Ishikawa (cell line): ENCODE measurements at regions not wholly inside any gene's neighbourhood (a gene's known extent, or its start where the extent isn't known, plus 50 kb on each side); places are given as distances from the start of the nearest gene placed in this dataset.

Source experiments
- CEBPB ChIP-seq: IDR thresholded peaks from 2 replicates; pipeline ENCODE4 v1.6.1; 2012
- CREB1 ChIP-seq: IDR thresholded peaks from 2 replicates; pipeline ENCODE4 v1.6.1; 2012; ENCODE audit warnings: low read depth
- EGR1 ChIP-seq: IDR thresholded peaks from 2 replicates; pipeline ENCODE4 v1.6.1; 2012
- EP300 ChIP-seq: IDR thresholded peaks from 2 replicates; pipeline ENCODE4 v1.6.1; 2012; ENCODE audit warnings: borderline replicate concordance
- FOXM1 ChIP-seq: IDR thresholded peaks from 2 replicates; pipeline ENCODE4 v1.6.1; 2012; ENCODE audit warnings: low read depth, borderline replicate concordance
- MAX ChIP-seq: IDR thresholded peaks from 2 replicates; pipeline ENCODE4 v1.6.1; 2012
- RAD21 ChIP-seq: IDR thresholded peaks from 2 replicates; pipeline ENCODE4 v1.6.1; 2012; ENCODE audit warnings: low read depth
- REST ChIP-seq: IDR thresholded peaks from 2 replicates; pipeline ENCODE4 v1.6.1; 2012; ENCODE audit warnings: low read depth, mild to moderate bottlenecking
- TCF12 ChIP-seq: IDR thresholded peaks from 2 replicates; pipeline ENCODE4 v1.6.1; 2012; ENCODE audit warnings: low read depth
- TEAD4 ChIP-seq: IDR thresholded peaks from 2 replicates; pipeline ENCODE4 v1.6.1; 2012
- USF1 ChIP-seq: IDR thresholded peaks from 2 replicates; pipeline ENCODE4 v1.6.1; 2012
- YY1 ChIP-seq: IDR thresholded peaks from 2 replicates; pipeline ENCODE4 v1.6.1; 2012; ENCODE audit warnings: low read depth

GRCh38 chr13:109568339-109568818 is 218.0 kb downstream of the IRS2 start:
- TF ChIP-seq EP300 (no peak), RAD21 (no peak), REST (no peak), MAX (no peak), YY1 (no peak), TEAD4 (no peak), CREB1 (no peak), USF1 (no peak), CEBPB (no peak), TCF12 (no peak), EGR1 (no peak), FOXM1 (no peak)
